Renal cortical epithelial cell (primary cell): ENCODE measurements at regions not wholly inside any gene's neighbourhood (a gene's known extent, or its start where the extent isn't known, plus 50 kb on each side); places are given as distances from the start of the nearest gene placed in this dataset.
"Not testable (repeated sequence)": the region's sequence is repeated elsewhere in the genome, so short reads cannot be mapped to it uniquely, and the experiment has no call there.

Experiments used
- DNase-seq: peaks from one replicate; pipeline ENCODE4 v3.0.0-alpha.2; 2011; ENCODE audit warnings: low read depth

DNA sequence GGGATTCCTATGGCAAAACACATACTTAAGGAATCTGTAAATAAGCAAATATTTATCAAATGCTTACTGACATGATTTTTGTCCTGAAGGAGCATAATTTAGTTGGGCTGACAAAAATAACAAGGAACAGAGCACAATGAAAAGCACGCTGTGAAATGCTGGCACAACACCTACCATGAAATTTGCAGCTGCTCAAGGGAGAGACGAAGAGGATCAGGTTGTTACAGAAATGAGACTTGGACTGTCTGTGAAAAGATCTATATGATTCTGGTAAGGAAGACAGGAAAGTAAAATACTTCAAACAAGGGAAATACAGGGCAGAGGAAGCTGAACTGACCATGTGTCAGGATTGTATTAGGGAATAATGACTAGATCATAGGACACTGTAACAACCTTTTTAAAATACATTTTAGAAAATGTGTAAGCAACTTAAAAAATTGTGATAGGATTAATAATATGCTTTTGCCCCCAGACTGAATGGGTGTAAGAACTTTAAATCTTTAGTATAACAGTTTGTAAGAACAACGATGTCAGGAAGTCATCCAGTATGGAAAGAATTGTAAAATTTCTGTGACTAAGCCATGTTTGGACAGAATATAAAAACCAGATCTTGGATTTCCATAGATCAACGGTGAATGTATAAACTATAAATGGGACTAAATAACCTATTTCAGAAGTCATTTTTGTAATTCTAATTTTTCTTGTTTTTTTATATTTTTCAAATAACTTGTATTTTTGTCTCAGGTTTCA, 1556.0 kb downstream of the EFNB2 start:
- no peak for DNase-seq

DNA sequence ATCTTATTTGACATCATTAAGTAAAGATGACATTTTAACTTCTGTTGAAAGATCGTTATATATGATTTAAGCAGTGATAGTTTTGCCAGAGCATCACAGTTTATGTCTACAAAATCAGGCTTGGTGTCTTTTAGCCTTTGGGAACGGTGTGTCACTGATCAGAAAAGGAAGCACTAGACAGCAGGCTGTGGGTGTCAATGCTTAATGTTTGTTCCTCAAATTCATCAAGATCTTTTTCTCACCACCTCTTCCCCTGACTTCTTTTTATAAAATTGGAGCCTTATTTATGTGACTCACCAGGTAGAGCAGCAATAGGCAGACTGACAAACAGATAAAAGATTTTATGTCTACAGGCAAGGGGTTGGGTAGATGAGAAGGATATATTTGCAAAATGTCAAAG, 1558.5 kb downstream of the EFNB2 start:
- DNase-seq: no peak

- DNase-seq: no peak
Measured at GRCh38 chr13:104975272-104975671, 1560.2 kb downstream of the EFNB2 start.

DNA sequence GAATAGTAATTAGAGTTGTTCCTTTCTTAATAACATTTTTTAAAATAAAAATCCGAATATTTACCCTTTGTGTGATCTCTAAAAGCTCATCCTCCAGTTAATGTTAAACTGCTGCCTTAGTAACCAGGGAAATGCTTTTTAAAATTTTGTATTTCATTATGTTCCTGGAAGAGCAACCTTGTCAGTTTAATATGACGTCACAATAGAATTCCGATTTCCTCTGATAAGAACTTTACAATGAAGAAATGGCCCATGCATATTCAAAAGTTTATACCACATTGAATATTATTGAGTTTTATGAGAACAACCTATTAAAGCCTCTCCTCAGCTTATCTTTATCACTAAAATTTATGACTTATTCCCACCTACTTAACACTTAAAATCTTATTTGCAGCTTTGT, 1566.6 kb downstream of the EFNB2 start:
- no peak for DNase-seq

GRCh38 chr13:104967836-104968630, 1567.4 kb downstream of the EFNB2 start:
- DNase-seq: no peak

GRCh38 chr13:104967376-104967775, 1568.1 kb downstream of the EFNB2 start:
- DNase-seq: no peak

DNA sequence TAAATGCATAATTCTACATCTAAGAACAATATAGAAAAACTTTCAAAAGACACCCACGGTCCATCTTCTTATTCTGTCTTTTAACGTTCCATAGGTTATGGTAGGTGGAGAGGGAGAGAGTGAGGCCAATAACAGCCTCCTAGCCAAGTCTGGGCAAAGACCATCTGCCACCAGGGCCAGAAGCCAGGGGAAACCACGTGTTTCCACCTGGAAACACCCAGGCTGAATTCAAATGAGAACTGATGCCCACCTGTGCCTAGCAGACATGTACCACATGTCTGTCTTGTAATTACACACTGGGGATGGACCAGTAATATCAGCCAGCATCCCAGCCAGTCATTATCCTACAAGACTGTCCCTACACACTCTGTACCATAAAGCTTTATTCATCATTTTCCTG, 1573.1 kb downstream of the EFNB2 start:
- DNase-seq: no peak

- no peak for DNase-seq
Measured at GRCh38 chr13:104961246-104961645, 1574.2 kb downstream of the EFNB2 start.

DNA sequence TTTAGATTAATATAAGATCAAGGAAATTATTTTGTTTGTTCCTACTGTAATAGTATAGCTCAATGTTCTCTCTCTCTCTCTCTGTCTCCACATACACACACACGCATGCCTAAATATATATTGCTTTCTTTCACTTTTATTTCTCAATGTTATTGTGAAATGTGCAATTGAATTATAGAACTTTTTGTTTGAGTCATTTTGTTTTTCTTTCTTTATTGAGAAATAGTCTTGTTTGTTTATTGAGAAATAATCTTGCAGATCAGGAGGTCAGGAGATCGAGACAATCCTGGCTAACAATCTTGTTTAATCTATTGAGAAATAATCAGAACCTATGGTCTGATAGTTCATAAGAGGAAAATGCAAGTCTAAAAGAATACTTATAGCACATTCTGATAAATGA, 1581.3 kb downstream of the EFNB2 start:
- DNase-seq: peak; percentile 26

- DNase-seq: no peak
Measured at GRCh38 chr13:104953588-104953987, 1581.9 kb downstream of the EFNB2 start.

DNA sequence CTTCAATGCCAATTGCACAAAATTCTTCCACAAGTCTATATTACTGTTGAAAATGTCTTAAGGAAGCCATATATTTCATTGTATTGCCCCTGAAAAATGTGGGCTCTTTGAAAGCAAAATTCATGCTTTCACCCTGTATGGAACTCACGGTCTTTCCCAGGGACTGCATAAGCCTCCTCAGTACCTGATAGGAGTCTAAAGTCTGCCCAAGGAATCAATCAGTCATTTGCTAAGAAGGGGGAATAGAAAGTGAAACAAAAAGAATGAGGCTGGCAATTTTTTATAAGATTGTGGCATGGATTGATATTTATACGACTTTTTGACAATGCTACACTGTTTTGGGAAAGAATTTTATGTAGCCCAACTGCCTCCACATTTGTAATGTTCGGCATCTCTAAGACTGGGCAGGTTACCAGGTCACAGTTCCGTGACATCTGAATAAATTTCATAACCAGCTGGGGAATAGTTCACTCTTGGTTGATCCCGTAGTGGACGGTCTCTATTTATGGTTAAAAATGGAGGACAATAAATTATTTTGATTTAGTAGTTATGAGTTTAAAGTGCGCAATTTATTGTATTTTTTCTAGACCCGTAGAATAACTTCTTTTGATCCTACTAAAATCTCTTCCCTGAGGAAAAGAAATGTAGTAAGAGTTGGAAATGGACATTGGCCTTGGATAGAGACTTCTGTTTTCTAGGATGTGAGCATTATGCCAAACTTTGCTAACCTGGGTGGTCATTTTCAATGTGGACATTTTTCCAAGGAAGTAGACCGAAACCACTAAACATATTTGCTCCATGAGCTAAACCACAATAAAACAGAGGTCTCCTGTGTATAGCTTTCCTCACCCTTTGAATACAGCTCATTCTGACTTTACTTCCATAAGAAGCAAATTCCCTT, 1585.4 kb downstream of the EFNB2 start:
- peak; percentile 72 for DNase-seq

GRCh38 chr13:104944176-104944575, 1591.3 kb downstream of the EFNB2 start:
- no peak for DNase-seq

DNA sequence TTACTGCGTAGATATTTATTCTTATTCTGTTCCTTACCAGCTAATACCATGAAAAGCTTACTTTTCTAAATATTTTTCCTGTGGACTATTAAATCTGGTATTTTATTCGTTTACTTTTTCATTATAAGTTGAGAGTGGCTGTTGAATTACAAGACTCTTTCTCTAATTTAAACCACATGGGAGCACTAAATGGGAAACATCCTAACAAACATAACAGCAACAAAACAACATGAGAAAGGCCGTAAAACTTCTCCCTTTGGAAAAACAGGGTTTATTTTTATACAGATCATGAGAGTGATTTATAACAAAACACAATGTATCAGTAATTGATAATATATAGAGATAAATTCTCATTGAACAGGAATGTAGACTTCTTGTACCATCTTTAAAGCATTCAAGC, 1592.1 kb downstream of the EFNB2 start:
- no peak for DNase-seq

GRCh38 chr13:104937881-104938280, 1597.6 kb downstream of the EFNB2 start:
- peak; percentile 29 for DNase-seq

GRCh38 chr13:104936304-104936703, 1599.2 kb downstream of the EFNB2 start:
- DNase-seq: peak; percentile 5

- DNase-seq: not testable (repeated sequence)
Measured at GRCh38 chr13:104920513-104920912, 1614.9 kb downstream of the EFNB2 start.

GRCh38 chr13:104920091-104920490, 1615.4 kb downstream of the EFNB2 start:
- DNase-seq: peak; percentile 7

GRCh38 chr13:104900191-104900817, 1635.2 kb downstream of the EFNB2 start:
- DNase-seq: no peak

- DNase-seq: no peak
Measured at GRCh38 chr13:104898484-104898883, 1637.0 kb downstream of the EFNB2 start.

- DNase-seq: no peak
Measured at GRCh38 chr13:104895521-104895920, 1639.9 kb downstream of the EFNB2 start.

- DNase-seq: no peak
Measured at GRCh38 chr13:104875038-104875754, 1660.3 kb downstream of the EFNB2 start.
